HG03432 (cell line): ENCODE measurements at regions not wholly inside any gene's neighbourhood (a gene's known extent, or its start where the extent isn't known, plus 50 kb on each side); places are given as distances from the start of the nearest gene placed in this dataset.

Source experiments
- ATAC-seq: cut with Tn5 transposase; IDR thresholded peaks from one replicate; pipeline ENCODE4 v1.9.1; 2021; ENCODE audit warnings: mild to moderate bottlenecking, moderate library complexity; ENCODE audit not compliant: unreplicated experiment

- ATAC-seq: no peak
These were observed 394.1 kb downstream of the XPNPEP1 start for GRCh38 chr10:109529258-109529657.

- ATAC-seq: no peak
These were observed 405.6 kb downstream of the XPNPEP1 start for GRCh38 chr10:109517748-109518147.

DNA sequence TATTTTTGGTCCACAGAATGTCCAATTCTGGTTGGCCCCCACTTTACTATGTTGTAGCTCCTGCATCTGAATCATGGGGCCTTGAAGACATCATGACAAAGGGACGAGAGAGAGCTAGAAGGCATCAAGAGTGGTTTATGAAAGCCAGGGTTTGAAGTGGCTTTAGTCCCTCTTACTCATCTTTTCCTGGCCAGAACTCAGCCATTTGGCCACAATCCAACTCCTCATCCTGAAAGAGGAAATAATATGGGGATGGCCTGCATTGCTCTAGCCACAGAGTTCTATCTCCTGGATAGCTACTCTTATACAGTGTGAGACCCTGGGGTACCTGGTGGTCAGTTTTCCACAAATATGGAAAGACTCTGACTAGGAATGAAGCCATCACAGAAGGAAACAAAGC, 418.9 kb downstream of the XPNPEP1 start:
- ATAC-seq: no peak

GRCh38 chr10:109487691-109488090, 435.6 kb downstream of the XPNPEP1 start:
- no peak for ATAC-seq

DNA sequence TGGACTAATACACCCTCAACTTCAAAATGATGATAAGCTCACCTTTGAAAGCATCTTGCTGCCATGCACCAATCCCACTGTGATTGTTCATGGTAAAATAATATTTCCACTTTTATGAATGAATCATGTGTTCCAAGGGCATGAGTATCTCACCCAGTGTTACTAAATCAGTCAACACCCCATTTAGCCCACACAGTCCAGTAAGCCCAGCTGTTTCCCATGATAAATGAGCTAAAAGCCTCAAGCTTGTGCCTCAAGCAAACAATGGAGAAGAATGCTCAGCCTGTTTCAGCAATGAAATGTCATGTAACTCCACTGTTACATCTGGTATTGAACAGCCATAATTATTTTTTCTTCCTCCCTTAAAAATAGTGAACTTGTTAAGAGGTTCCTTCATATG, 442.5 kb downstream of the XPNPEP1 start:
- ATAC-seq: no peak

GRCh38 chr10:109475711-109476421, 447.4 kb downstream of the XPNPEP1 start:
- no peak for ATAC-seq

DNA sequence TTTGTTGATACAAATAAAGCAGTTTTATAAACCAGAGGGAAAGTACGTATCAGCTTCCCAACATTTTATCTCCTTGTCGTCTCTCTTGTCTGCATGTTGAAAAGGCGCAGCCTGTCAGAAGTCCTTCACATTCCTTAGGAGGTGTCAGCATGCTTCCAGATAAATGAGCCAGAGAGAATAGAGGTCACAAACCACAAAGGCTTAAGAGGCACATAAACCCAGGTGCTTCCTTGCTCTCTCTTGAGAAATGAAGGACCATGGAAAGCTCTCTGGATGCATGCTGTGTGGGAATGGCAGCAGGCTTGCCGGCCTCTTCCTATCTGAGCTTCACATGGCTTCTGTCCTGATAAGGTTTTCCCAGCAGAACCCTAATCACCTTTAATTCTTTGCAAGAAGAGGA, 448.5 kb downstream of the XPNPEP1 start:
- no peak for ATAC-seq

- no peak for ATAC-seq
These were observed 449.1 kb downstream of the XPNPEP1 start for GRCh38 chr10:109474261-109474660.

DNA sequence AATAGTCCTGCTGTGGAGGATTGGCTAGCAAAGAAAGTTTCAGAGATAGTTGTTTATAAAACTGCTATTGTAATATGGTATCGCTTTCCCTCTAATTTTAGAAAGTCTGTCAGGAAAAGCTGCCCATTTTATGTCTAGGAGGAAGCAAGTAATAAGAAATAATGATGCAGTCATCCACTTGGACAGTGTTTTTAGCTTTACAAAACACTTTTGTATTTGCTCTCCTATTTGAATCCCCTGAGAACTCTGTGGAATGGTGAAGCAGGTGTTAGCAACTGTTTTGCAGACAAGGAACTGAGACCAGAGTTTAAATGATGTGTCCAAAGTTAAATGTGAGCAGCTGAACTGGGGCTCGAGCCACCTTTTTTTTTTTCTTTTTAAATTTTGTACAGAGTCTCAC, 455.8 kb downstream of the XPNPEP1 start:
- ATAC-seq: no peak

- ATAC-seq: no peak
These were observed 458.4 kb downstream of the XPNPEP1 start for GRCh38 chr10:109464949-109465348.

DNA sequence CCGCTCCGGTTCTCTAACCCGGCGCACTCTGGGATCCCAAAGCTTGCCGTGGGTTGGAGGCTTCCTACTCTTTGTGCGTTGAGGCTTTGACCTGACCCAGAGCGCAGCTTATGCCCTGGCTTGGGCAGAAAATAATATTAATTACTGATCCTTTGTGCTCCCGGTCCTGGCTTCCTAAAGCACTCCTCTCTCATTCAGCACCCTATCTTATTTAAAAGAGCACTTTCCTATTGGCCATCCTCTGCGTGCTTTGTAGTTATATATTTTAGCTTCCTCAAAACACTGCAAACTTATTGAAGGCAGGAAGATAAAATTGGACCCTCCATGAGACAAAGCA, 466.0 kb downstream of the XPNPEP1 start:
- no peak for ATAC-seq

DNA sequence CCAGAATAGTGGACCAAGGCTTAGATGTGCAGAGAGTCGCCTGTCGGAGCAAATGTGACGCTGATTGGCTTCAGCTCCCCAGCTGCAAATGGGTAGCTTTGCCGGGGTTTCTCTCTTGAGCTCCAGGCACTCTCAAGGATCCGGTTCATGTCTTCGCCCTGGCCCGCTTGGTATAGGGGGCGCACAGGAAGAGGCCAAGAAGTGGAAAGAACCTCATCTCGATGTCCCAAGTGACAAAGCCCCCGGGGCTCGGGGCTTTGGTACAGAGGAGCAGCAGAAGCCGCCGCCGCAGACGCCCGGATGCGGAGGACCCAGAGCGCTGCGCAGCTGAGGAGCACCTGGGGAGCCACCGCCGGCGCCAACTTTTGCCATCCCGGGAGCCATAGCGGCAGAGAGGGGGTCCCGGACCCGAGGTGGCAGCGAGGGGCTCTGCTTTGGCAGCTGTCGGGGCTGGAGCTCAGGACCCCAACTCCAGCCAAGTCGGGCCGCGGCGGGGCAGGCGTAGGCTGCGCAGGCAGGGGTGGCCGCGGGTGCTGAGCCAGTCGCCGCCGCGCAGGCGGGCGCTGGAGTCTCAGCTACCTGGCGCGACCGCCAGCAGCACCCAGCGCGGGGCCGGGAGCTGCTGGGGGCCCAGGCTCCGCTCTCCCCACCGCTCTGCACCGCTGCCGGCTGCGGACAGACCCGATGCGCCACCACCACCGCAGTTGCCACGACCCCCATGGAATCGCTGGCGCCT, 466.6 kb downstream of the XPNPEP1 start:
- no peak for ATAC-seq

GRCh38 chr10:109454691-109455090, 468.6 kb downstream of the XPNPEP1 start:
- no peak for ATAC-seq

GRCh38 chr10:109451879-109452278, 471.4 kb downstream of the XPNPEP1 start:
- no peak for ATAC-seq

- ATAC-seq: no peak
These were observed 472.6 kb downstream of the XPNPEP1 start for GRCh38 chr10:109450702-109451101.

- no peak for ATAC-seq
These were observed 489.9 kb downstream of the XPNPEP1 start for GRCh38 chr10:109433434-109433833.

GRCh38 chr10:109432281-109432680, 491.0 kb downstream of the XPNPEP1 start:
- no peak for ATAC-seq

DNA sequence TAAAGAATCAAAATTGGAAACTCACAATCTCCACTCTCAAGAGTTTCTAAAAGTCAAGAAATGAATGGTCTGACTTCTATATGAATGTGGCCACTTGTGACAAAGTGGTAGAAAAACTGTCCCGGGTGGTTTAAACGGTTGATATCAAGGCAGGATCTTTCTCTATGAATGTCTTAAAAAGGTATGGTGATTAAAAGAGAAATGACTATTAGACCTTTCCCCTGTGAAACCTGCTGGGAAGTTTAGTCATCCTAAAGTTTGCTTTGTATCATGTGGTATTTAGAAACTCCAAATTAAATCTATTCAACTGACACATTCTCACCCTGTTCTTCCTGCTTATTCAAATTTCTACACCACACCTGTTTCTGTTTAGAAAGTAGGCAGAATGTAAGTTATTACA, 492.5 kb downstream of the XPNPEP1 start:
- no peak for ATAC-seq

DNA sequence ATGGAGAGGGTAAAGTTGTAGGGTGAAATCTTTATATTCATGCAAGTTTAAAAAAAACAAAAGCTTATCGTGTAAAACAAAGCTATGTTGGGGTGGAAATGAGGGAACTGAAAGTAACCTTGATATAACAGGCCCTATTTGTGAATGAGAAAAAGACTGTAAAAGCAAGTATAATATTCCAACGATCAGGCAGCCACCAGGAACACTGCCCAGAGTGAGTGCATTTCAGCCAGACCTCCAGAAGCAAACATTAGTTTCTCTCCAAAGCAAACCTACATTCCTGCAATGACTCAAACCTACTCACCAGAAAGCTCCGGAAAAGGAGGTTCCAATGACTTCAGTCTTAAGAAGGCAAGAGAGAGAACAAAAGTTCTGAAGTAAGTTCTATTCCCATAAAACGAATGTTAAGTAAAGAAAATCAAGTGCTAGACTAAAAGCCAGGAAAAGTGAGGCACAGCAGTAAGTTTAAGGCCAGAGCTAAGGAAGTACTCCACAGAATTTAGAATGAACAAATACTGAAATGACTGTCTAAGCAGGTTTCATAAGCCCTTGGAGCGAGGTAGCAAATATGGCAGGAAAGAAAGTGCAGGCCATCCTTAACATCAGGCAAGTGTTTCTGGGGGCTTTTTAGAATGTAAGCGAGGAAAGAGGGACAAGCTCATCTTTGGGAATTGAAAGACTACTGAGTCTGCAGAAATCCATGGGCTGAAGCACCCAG, 493.1 kb downstream of the XPNPEP1 start:
- no peak for ATAC-seq

- no peak for ATAC-seq
These were observed 494.4 kb downstream of the XPNPEP1 start for GRCh38 chr10:109428775-109429491.

- no peak for ATAC-seq
These were observed 495.9 kb downstream of the XPNPEP1 start for GRCh38 chr10:109427411-109427810.
